ENCODE measurements at regions not wholly inside any gene's neighbourhood (a gene's known extent, or its start where the extent isn't known, plus 50 kb on each side); places are given as distances from the start of the nearest gene placed in this dataset.

- no peak for TF ChIP-seq POLR2A (IDR thresholded peaks at IDR 0.05)
- TF ChIP-seq, protein P1, sequence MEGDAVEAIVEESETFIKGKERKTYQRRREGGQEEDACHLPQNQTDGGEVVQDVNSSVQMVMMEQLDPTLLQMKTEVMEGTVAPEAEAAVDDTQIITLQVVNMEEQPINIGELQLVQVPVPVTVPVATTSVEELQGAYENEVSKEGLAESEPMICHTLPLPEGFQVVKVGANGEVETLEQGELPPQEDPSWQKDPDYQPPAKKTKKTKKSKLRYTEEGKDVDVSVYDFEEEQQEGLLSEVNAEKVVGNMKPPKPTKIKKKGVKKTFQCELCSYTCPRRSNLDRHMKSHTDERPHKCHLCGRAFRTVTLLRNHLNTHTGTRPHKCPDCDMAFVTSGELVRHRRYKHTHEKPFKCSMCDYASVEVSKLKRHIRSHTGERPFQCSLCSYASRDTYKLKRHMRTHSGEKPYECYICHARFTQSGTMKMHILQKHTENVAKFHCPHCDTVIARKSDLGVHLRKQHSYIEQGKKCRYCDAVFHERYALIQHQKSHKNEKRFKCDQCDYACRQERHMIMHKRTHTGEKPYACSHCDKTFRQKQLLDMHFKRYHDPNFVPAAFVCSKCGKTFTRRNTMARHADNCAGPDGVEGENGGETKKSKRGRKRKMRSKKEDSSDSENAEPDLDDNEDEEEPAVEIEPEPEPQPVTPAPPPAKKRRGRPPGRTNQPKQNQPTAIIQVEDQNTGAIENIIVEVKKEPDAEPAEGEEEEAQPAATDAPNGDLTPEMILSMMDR (IDR thresholded peaks at IDR 0.05) = no peak
These were observed 77.4 kb upstream of the SPON1 start for GRCh38 chr11:13885083-13885482.

Data from heart left ventricle (tissue), 13 donors.